ENCODE measurements at regions not wholly inside any gene's neighbourhood (a gene's known extent, or its start where the extent isn't known, plus 50 kb on each side); places are given as distances from the start of the nearest gene placed in this dataset.
"Not testable (repeated sequence)": the region's sequence is repeated elsewhere in the genome, so short reads cannot be mapped to it uniquely, and the experiment has no call there.

DNA sequence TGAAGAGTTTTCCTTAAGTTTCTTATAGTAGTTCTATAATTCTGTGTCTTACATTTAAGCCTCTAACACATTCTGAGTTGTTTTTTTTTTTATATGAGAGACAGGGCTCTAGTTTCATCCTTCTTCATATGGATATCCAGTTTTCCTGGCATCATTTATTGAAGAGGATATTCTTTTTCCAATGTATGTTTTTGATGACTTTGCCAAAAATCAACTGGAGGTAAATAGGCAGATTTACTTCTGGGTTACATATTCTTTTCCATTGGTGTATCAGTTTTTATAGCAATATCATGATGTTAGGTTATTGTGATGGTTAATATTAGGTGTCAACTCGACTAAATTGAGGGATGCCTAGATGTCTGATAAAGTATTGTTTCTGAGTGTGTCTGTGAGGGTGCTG lies 650.7 kb upstream of the GRID2 start:
- Histone ChIP-seq H3K36me3 (no peaks in the 10 kb centered on the region), H3K9me3 (no peaks in the 10 kb centered on the region), H3K27me3 (no peaks in the 10 kb centered on the region), H3K4me3 (no peak overlapping the region)
- DNase-seq, result no peak

DNA sequence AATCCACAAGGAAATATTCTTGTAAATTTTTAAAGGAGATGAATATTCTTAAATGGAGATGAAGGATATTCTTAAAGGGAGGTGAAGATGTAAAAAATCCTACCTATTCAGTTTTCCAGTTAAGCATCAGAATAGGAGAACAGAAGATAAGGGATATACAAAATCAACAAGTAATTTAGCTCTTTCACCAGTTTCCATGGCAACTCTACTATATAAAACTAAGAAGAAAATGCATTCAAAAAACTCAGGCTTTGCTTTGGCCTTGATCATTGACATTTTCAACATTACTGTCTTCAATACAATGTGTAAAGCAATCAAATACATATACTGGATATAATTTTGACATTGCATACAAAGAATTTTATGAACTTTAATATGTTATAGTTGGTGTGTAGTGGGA lies 622.7 kb upstream of the GRID2 start:
- H3K27me3 ChIP-seq, result no peaks in the 10 kb centered on the region
- DNase-seq, result no peak
- H3K9me3 ChIP-seq, result no peaks in the 10 kb centered on the region
- H3K36me3 ChIP-seq, result no peaks in the 10 kb centered on the region
- no peak overlapping the region for H3K4me3 ChIP-seq

- no peaks in the 10 kb centered on the region for H3K9me3 ChIP-seq
- H3K27me3 ChIP-seq, result no peaks in the 10 kb centered on the region
- no peak overlapping the region for H3K4me3 ChIP-seq
- no peak for DNase-seq
- H3K36me3 ChIP-seq, result no peaks in the 10 kb centered on the region
Measured at GRCh38 chr4:91681544-91681943, 622.2 kb upstream of the GRID2 start.

DNA sequence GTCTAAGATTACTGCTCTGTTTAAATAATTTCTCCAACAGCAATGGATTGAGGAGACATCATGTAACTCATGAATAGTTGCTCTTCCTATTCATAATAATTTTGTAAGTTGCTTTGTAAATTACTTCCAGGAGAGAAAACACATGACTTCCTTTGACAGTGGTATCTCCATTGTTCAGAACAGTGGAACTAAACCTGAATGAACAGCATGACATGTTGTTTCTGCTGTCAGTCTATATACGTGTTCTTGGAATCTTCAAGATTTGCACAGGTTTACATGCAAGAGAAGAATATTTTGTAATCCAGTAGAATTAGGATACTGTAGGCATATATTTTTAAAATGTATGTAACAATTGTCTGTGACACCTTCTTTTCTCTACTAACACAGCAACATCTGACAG lies 618.8 kb upstream of the GRID2 start:
- H3K9me3 ChIP-seq, result no peaks in the 10 kb centered on the region
- H3K4me3 ChIP-seq, result no peak overlapping the region
- no peak for DNase-seq
- H3K27me3 ChIP-seq, result no peaks in the 10 kb centered on the region
- no peaks in the 10 kb centered on the region for H3K36me3 ChIP-seq

DNA sequence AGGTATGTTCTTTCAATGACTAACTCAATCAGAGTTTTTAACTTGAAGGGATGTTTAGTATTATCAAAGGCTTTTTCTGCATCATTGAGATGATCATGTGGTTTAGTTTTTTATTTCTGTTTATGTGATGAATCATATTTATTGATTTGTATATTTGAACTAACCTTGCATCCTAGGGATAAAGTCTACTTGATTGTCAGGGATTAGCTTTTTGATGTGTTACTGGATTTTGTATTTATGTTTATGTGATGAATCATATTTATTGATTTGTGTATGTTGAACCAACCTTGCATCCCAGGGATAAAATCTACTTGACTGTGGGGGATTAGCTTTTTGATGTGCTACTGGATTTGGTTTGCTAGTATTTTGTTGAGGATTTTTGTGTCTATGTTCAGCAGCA lies 615.4 kb upstream of the GRID2 start:
- no peaks in the 10 kb centered on the region for H3K27me3 ChIP-seq
- DNase-seq, result no peak
- H3K4me3 ChIP-seq, result no peak overlapping the region
- no peaks in the 10 kb centered on the region for H3K36me3 ChIP-seq
- no peaks in the 10 kb centered on the region for H3K9me3 ChIP-seq

- H3K4me3 ChIP-seq, H3K36me3 ChIP-seq, DNase-seq, H3K27me3 ChIP-seq, H3K9me3 ChIP-seq: not testable (repeated sequence)
Measured at GRCh38 chr4:91699691-91700090, 604.1 kb upstream of the GRID2 start.

DNA sequence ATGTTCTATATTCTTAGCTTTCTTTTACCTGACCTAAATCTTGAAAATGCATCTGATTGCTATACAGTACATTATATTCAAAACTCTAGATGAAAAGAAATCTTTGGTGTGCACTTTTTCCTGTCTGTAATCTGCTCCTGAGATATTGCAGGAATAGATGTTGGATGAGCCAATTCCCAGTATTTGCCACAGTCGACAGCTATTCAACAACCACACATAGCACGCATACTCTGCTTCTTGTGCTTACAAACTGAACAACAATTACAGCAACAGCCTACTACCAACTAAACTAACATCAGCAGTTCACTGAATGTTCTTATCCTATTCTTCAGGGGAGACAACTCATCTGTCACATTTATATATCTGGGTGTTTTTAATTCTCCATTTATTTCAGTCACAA lies 573.9 kb upstream of the GRID2 start:
- H3K4me3 ChIP-seq, result no peak overlapping the region
- no peaks in the 10 kb centered on the region for H3K36me3 ChIP-seq
- H3K9me3 ChIP-seq, result no peaks in the 10 kb centered on the region
- no peaks in the 10 kb centered on the region for H3K27me3 ChIP-seq
- no peak for DNase-seq

DNA sequence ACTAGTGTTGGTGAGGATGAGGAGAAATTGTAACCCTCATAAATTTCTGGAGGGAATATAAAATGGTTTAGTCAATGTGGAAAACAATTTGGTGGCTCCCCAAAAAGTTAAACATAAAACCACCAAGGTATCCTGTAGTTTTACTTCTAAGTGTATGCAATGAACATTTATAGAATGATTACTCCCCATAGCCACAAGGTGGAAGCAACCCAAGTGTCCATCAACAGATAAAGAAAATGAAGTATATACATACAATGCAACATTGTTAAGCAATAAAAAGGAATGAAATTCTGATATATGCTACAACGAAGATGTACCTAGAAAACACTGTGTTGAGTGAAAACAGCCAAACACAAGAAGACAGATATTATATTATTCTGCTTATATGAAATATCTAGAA lies 569.1 kb upstream of the GRID2 start:
- no peaks in the 10 kb centered on the region for H3K27me3 ChIP-seq
- no peaks in the 10 kb centered on the region for H3K36me3 ChIP-seq
- no peaks in the 10 kb centered on the region for H3K9me3 ChIP-seq
- no peak overlapping the region for H3K4me3 ChIP-seq
- no peak for DNase-seq

- not testable (repeated sequence) for H3K4me3 ChIP-seq, H3K9me3 ChIP-seq, DNase-seq, H3K27me3 ChIP-seq, H3K36me3 ChIP-seq
Measured at GRCh38 chr4:91738831-91739230, 564.9 kb upstream of the GRID2 start.

DNA sequence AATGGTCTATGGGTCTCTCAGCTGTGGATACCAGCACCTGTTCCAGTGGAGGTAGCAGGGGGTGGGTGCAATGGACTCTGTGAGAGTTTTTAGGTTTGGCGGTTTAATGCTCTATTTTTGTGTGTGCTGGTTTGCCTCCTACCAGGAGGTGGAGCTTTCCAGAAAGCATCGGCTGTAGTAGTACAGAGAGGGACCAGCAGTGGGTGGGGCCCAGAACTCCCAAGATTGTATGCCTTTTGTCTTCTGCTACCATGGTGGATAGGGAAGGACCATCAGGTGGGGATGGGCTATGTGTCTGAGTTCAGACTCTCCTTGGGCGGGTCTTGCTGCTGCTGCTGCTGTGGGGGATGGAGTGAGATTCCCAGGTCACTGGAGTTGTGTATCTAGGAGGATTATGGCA lies 557.2 kb upstream of the GRID2 start:
- no peak for DNase-seq
- no peaks in the 10 kb centered on the region for H3K27me3 ChIP-seq
- no peak overlapping the region for H3K4me3 ChIP-seq
- no peaks in the 10 kb centered on the region for H3K36me3 ChIP-seq
- no peaks in the 10 kb centered on the region for H3K9me3 ChIP-seq

DNA sequence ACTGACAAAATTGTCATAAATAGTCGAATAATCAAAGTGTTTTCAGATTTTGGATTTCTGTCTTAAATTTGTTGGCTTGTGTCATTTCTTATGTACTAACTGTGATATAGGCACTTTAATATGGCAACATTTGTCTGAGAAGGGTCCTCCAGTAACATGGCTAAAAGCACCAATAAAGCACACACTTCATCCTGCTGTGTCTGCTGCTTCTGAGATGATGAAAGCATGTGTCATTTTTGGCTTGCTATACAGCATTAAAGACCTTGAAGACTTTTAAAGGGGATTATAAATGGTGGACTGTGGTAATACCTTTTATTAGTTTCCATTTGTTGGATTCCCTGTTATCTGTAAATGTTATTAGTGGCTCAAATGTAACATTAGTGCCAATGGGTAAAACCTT lies 551.8 kb upstream of the GRID2 start:
- DNase-seq, result no peak
- Histone ChIP-seq H3K4me3 (no peak overlapping the region), H3K36me3 (no peaks in the 10 kb centered on the region), H3K9me3 (no peaks in the 10 kb centered on the region), H3K27me3 (no peaks in the 10 kb centered on the region)

GRCh38 chr4:91754716-91755115 lies 549.0 kb upstream of the GRID2 start:
- no peaks in the 10 kb centered on the region for H3K9me3 ChIP-seq
- H3K4me3 ChIP-seq, result no peak overlapping the region
- no peaks in the 10 kb centered on the region for H3K27me3 ChIP-seq
- DNase-seq, result no peak
- H3K36me3 ChIP-seq, result no peaks in the 10 kb centered on the region

- Histone ChIP-seq H3K27me3 (no peaks in the 10 kb centered on the region), H3K4me3 (no peak overlapping the region), H3K9me3 (no peaks in the 10 kb centered on the region), H3K36me3 (no peaks in the 10 kb centered on the region)
- no peak for DNase-seq
Measured at GRCh38 chr4:91758487-91758886, 545.3 kb upstream of the GRID2 start.

GRCh38 chr4:91764085-91764484 lies 539.7 kb upstream of the GRID2 start:
- DNase-seq, result no peak
- no peak overlapping the region for H3K4me3 ChIP-seq
- H3K9me3 ChIP-seq, result no peaks in the 10 kb centered on the region
- no peaks in the 10 kb centered on the region for H3K36me3 ChIP-seq
- no peaks in the 10 kb centered on the region for H3K27me3 ChIP-seq

GRCh38 chr4:91769912-91770311 lies 533.9 kb upstream of the GRID2 start:
- Histone ChIP-seq H3K4me3 (no peak overlapping the region), H3K36me3 (no peaks in the 10 kb centered on the region)
- no peak for DNase-seq

GRCh38 chr4:91791631-91792030 lies 512.1 kb upstream of the GRID2 start:
- H3K4me3 ChIP-seq, DNase-seq, H3K9me3 ChIP-seq, H3K27me3 ChIP-seq, H3K36me3 ChIP-seq: not testable (repeated sequence)

More at GRCh38 chr4:91769912-91770311, 533.9 kb upstream of the GRID2 start:
- H3K27me3 ChIP-seq, result no peaks in the 10 kb centered on the region
- no peaks in the 10 kb centered on the region for H3K9me3 ChIP-seq

DNA sequence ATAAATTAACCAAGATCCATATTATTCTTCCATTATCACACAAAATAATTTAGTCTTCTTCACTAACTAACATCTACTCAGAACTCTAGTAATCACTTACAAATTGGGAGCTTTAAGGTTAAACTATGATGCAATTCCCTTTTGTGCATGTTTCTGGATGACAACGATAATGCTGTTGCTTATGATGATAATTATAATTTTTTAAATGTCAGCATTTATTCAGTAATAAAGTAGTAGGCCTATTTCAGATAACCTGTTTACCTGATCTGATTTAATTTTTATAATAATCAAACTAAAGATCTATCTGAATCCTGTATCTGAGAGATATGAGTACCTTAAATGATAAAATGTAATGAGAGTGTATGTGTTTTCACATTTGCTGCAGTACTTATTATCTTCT lies 507.8 kb upstream of the GRID2 start:
- H3K9me3 ChIP-seq, result no peaks in the 10 kb centered on the region
- DNase-seq, result no peak
- H3K4me3 ChIP-seq, result no peak overlapping the region
- H3K27me3 ChIP-seq, result no peaks in the 10 kb centered on the region
- H3K36me3 ChIP-seq, result no peaks in the 10 kb centered on the region

- H3K4me3 ChIP-seq, result no peak overlapping the region
- DNase-seq, result no peak
- no peaks in the 10 kb centered on the region for H3K9me3 ChIP-seq
- H3K27me3 ChIP-seq, result no peaks in the 10 kb centered on the region
- no peaks in the 10 kb centered on the region for H3K36me3 ChIP-seq
Measured at GRCh38 chr4:91812319-91812718, 491.4 kb upstream of the GRID2 start.

GRCh38 chr4:91824773-91825172 lies 479.0 kb upstream of the GRID2 start:
- Histone ChIP-seq H3K9me3 (no peaks in the 10 kb centered on the region), H3K36me3 (no peaks in the 10 kb centered on the region), H3K27me3 (no peaks in the 10 kb centered on the region), H3K4me3 (no peak overlapping the region)
- DNase-seq, result no peak

Measured in MG63 (cell line).